ENCODE measurements at regions not wholly inside any gene's neighbourhood (a gene's known extent, or its start where the extent isn't known, plus 50 kb on each side); places are given as distances from the start of the nearest gene placed in this dataset.
"Not testable (repeated sequence)": the region's sequence is repeated elsewhere in the genome, so short reads cannot be mapped to it uniquely, and the experiment has no call there.

DNA sequence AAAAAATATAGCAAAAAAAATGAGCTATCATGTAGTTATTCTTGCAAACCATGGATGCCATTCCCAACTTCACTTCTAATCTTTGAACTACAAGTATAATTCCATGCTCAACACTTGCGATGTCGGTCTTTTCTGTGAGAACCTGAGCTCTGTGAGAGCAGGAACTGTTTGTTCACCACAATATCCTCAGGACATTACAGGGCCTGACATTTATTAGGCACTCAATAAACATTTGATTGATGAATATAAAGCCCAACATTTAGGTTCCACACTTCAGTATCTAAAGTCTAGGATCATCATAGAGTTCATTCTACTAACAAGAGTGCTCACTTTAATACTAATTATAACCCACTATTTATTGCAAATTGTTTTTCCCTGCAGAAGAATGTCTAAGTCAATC, 211.6 kb upstream of the FAM241A start:
- DNase-seq = no peak

DNA sequence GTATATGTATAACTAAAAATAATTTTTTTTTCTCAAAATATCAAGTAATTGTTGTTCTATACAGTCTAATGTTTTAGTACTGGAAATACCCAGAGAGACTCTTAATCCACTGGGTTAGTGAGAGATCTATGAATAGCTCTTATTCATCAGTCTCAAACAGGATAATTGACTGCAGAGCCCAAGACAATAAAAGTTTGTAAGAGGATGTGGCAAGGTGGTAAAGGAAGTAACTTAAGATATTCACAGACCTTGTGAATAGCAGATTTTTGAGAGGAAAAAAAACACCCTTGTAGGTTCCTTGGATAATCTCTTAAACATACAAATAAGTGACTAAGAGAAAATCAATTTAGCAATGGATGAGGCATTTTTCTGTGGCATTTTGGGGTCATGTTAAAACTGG, 210.9 kb upstream of the FAM241A start:
- DNase-seq = no peak

DNA sequence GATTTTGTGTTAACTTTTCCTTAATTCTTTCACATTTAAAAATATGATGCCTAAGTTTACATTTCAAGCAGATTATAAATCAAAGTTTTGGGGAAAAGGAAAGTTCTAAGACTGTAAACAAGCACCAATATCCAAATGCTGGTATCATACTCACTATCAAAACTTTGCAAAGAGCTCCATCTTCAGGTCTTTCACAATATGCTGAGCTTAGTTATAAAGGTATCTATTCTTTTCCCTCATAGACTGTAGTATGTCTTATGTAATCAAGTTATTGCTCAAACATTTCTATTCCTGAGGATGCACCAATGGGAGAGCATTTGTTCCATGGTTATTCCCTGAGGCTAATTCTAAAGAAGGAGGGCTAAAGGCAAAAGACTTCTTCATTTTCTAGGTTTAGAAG, 207.9 kb upstream of the FAM241A start:
- DNase-seq = peak; percentile 11

DNA sequence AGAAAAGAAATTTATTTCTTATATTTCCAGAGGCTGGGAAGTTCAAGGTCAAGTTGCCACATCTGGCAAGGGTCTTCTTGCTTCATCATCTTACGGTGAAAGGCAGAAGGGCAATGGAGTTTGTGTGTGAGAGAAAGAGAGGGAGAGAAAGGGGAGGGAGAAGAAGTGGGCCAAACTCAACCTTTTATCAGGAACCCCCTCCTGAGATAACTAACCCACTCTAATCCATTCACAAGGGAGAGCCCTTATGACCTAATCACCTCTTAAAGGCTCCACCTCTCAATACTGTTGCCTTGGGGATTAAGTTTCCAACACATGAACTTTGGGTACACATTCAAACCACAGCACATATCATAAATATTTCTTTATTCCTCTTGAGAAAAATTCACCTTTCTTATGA, 203.3 kb upstream of the FAM241A start:
- no peak for DNase-seq

DNA sequence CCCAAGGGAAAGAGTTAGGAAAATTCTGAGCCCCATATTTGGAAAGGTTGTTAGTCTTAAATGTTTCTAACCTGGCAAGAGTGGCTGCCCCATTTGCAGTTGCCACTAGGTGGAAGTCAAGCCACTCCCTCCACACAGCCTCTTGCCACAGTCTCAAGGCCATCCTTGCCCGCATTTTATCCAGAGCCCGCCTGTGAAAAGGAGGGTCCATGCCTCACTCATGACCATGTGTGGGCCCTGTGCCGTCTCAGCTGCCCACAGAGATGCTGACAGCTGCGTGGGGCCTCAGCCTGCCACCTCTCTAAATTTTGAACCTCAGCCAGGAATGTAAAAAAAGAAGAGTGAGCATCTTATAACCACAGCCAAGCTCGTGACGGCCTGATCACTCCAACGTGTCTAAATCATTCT, 201.5 kb upstream of the FAM241A start:
- peak; percentile 42 for DNase-seq

DNA sequence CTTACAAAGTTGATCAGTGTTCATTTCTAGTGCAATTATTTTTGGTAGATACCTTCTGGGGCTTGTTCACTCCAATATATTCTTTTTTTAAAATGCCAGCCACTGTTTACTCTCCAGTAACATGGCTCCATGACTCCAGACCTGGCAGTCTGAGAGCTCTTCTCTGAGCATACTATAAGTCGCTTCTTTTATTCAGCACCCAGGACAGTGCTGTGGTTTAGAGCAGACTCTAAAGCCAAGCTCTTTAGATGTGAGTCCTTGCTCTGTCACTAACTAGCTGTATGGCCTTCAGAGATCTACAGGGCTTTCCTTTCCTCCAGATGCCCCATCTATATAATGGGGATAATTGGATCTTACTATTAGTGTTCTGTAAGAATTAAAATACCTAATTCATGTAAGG, 200.2 kb upstream of the FAM241A start:
- no peak for DNase-seq

DNA sequence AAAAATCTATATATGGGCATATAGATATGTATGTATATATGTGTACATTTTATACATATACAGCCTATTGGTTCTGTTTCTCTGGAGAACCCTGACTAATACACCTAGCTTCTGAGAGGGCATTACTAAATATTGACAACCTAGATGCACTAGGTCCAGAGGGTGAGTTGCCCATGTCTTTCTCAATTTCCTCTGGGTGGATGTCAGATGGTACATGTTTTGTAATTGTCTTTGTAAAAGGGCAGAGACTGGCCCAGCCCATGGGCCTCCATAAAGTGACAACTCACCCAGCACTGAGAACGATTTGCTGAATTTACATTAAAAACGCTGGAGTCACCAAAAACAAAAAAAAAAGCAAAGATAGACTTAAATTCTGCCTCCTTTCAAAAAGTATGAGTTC, 198.5 kb upstream of the FAM241A start:
- DNase-seq = no peak

DNA sequence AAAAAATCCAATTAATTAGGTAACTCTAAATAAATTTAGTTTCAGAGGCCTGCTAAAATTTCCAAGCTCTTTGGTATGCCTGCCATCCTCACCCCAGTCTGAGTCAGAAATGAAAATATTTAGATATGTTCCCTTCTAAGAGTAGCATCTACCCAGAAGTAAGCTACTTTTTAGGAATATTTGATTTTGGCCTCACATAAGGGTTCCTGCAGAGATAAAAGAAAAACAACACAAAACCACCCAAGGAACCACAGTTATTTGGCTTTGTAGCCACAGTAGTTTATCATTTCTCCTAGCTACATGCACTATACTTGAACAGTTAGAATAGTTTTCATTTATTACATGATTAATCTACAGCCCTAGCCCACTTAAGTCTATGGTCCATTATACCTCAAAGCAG, 192.6 kb upstream of the FAM241A start:
- no peak for DNase-seq

DNA sequence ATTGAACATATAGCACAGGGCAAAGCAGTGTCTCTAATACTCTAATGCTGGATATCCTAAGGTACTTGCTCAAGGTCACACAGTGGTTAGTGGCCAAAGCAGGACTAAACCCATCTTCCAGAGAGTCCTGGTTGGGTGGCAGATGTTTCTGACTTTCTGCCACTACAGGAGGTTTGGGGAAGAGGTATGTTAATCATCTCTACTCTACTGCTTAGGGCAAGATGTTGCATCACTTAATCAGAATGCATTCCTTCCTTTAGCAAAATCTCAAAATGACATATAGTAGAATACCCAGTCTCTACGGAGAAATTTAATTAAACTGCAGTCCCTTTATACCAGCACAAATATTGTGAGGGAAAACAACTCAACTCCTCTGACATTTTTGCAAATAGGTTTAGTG, 190.7 kb upstream of the FAM241A start:
- DNase-seq = no peak

DNA sequence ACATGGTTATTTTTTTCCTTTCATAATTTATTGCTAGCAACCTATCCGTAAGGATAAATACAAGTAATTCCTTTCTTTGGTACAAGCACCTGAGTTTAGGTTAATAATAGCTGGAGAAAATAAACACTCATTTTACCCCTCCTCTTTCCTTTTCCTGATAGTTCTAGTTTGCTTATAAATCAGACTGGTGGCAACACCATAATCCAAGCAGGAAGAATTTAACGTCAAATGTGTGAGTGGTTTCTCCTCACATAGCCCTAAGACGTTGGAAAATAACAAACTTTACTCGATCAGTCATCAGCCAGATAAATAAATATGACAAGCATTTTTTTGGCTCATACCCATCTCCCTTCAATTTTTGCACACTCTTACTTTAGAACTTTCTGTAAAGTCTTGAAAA, 190.3 kb upstream of the FAM241A start:
- DNase-seq = no peak

DNA sequence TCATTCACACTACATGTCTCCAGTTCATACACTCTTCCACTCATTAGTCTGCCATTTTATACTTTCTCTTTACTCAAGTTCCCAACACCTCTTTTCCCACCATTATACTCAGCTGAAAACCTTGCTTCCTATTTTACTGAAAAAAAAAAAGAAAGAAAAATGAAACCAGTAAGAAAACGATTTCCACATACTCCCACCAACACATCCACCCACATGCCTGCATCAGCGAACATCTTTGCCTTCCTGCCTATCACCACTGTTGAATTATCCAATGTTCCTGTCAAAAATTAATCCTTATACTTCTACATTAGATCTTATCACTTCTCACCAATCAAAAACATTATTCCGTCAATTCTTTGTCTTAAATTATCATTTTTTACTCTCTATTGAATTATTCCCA, 188.1 kb upstream of the FAM241A start:
- no peak for DNase-seq

DNA sequence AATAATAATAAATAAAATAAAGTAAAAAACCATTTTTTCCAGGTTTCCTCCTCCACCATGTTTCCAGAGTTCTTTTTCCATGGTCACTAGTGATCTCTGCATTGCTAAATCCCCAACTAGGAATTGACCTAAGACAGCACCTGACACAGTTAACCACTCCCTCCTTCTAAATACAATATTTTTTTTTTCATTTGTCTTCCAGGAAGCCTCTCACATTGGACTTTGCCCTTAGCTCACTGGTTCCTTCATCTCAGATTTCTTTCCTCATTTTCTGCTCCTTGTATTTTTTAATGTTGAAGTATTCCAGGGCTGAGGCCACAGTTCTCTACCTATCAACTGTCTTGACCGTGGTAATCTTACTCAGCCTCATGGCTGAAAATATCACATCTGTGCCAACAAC, 187.3 kb upstream of the FAM241A start:
- DNase-seq = no peak

DNA sequence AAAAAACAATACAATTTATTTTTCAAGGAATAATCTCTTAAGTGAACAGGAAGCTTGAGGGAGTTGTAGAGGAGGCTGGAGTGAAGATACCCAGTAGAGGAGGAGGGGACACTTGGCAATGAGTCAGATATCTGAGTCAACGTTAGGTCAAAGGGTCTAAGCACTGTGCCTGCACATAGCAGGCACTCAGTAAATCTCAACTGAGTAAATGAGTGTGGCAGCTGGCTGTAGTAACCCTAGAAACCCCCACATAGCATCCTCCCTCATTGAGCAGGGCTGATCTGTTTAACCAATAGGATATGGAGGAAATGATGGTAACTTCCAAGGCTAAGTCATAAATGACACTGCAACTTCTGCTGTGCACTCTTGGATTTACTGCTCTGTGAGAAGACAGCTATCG, 186.0 kb upstream of the FAM241A start:
- DNase-seq = no peak

DNA sequence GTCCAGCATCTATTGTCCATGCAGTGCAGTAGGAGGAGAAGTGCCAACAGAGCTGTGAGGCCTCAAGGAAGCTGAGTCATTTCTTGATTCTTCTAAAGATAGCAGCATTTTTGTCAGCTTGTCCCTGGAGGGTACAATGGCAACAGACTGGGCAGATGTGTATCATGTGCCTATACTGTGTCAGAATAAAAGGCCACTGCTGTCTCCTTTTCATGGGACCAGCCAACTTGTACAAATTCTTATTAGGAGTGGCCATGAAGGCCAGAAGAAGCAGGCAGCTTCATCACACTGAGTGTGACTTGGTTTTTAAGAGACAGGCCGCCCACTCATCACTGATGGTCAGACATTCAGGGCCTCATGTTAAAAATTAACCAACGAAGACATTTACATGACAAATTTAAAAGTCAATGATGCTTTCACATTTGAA, 185.0 kb upstream of the FAM241A start:
- DNase-seq = peak; percentile 29

DNA sequence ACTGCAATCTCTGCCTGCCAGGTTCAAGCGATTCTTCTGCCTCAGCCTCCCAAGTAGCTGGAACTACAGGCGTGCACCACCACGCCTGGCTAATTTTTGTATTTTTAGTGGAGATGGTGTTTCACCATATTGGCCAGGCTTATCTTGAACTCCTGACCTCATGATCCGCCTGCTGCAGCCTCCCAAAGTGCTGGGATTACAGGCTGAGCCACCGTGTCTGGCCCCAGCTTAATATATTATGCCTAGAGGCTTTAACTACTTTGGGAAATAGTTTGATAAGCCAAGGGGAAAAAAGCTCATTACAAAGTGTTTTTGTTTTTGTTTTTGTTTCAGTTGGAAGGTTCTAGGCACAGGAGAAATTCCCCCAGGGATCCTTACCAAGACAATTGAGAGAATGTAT, 184.2 kb upstream of the FAM241A start:
- DNase-seq = not testable (repeated sequence)

DNA sequence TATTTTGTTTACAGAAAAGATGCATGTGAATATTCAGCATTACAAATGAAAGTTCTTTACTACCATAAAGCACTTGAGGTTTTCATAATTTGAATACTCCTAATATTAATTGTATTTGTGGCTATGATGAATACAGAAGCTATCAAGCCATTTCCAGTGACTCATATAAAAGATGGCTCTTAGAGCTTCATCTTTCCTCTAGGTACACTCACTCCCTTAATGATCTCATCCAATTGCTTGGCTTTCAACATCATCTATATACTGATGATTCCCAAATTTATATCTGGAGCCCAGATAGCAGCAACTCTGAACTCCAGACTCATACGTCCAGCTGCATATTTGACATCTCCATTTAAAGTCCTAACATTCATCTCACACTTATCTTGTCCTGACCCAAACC, 183.4 kb upstream of the FAM241A start:
- no peak for DNase-seq

DNA sequence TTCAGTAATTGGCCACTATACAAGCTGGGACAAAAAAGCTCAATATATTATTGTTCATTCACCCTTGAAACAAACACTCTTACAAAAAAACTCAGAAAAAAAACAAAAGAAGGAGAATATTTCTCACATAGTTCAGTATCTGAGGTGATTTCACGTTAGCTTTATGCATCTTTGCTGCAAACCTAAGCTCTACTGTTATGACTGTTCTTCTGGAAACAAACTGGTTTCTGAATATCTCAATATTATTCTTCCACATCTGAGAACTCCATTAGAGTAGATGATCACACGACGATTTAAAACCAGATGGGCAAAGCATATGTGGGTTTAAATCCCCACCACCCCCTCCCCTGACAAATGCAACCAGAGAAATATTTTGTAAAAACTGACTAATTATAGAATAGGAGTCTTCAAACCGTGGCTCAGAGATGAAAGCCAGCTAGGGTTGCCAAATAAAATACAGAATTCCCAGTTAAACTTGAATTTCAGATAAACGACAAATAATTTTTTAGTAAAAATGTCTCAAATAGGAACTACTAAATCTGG, 182.0 kb upstream of the FAM241A start:
- DNase-seq = no peak

DNA sequence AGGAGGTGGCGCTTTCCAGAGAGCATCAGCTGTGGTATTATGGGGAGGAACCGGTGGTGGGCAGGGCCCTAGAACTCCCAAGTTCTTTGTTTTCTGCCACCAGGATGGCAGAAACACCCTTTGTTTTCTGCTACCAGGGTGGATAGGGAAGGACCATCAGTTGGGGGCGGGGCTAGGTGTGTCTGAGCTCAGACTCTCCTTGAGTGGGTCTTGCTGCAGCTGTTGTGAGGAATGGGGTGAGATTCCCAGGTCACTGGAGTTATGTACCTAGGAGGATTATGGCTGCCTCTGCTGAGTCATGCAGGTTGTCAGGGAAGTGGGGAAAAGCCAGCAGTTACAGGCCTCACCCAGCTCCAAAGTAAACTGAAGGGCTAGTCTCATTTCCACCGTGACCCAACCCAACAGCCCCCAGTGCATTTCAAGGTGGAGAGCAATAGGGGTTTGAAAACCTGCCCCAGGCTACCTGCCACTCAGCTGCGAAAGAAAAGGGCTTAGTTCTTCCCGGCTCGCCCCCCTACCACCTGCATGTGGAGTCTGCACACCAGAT, 167.8 kb upstream of the FAM241A start:
- no peak for DNase-seq

DNA sequence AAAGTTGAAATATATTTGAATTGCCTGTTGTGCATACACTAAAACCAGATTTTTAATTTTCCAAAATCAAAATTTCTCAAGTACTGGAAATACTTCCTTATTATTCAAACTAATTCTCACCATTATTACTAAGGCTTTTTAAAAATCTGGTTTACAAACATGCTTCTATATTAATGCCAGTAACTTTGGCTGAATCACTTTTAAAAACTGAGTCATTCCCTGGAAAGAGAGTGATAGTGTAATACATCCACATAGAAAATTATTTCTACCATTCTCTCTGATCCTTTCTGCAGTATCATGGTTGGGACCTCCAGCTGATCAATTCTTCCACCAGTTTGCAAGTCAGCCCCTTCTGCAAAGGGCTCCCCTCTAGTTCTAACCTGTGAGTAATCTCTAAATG, 165.3 kb upstream of the FAM241A start:
- DNase-seq = no peak

DNA sequence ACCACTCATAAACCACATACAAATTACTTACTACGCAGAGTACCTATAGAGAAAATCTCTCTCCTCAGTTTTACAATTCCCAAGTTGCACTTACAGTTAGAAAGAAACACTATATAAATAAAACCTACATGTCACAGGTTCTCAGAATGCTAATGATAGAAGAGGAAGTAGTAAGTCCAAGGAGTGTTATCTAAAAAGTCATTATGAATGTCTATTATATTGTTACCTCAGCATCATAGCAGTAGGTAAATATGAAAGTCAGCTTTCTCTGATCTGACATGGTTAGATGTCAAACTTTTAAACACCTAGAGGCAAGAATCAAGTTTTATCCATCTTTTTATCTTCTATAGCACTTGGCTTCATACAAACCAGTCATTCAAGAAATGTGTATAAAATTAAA, 163.2 kb upstream of the FAM241A start:
- DNase-seq = no peak

DNA sequence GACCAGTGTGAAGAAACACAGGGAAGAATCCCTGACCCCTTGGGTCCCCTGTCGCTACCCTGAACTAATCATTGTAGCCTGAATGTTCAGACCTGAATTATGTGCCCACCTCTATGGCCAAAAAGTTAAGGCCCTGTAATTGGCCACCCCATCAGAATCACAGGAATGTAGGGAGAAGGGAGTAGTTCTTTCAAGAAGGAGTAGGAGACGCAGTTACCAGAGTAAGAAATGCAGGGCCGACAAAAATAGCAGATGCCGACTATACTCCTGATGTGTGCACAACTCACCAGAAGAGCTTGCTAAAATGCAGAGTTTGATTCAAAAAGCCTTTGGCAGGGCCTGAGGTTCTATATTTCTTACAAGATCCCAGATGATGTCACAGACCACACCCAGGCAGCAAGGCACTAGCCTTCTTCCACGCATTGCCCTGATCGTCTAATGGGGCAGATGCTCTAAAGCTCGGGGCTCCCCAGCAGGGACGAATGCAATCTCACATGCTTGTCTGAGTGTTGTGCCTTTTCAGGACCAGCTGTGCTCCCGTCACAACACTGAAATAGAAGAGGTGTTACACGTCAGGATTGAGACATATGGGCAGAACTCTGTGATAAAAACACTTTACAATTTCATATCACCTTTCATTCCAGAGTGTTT, 161.0 kb upstream of the FAM241A start:
- DNase-seq = no peak

DNA sequence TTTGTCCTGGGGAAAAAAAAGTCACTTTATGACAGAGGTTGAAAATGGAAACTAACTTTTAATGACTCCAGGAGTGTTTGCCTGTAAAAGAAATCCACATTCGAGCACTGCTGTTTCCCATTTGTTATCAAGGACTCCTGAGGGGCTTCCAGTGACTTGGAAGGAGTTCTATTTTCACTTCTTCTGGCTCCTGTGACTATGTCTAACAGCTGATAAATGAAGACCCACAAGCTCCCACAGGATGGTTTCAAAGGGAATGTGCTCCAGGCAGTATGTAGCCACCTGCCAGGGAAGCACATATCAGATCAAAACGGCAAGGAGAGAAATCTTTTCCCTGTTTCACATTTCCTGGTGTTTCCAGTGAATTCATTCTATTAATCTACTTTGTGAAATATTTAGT, 159.8 kb upstream of the FAM241A start:
- DNase-seq = no peak

DNA sequence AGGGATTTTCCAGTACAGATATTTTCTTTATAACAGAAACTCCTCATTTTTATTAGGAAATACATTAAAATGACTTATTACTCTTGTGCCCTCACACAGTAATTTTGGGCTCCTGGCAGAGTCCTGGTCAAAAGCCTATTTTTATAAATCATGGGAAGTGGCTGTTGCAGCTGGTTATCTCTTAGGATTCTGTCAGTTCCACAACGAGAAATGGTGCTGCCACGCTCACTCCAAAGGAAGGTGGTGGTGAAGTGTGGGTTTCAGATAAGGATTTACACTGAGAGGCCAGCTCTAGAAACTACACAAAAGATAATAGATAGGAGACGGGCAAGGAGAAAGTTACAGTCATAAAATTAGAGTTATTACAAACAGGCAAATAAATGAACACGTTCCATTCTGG, 159.2 kb upstream of the FAM241A start:
- DNase-seq = peak; percentile 57

DNA sequence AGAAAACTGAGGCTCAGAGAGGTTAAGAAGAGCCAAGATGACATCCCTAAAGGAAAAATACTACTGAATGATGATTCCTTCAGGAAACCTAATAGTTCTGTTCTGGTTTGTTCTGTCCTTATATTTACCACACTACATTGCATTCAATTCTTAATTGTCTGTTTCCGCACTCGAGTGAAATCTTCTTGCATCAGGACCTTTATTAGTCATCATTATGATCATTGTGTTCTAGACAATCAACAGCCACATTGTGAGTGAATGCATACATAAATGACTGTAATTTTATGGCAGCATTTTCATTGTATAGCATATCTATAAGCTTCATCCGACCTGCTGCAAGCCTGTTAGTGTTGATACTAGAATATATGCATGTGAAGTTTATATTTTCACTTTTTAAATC, 156.7 kb upstream of the FAM241A start:
- DNase-seq = no peak

DNA sequence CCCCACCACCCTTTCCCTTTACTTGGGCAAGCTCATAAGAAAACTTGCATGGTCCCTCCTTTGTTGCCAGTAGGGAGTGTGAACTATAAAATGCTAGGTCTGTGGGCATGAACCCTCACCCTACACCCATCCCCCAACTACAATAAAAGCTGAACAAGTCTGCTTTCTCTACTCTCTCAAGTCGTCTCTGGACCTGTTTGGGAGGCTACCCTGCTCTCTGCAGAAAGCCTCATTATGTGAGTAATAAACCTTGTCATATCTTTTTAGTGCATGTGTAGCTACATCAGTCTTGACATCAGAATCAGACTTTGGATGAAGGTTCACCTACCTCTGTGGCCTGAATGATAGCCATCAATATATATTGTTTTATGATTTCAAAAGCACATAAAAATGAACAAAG, 155.4 kb upstream of the FAM241A start:
- DNase-seq = no peak
